OCI-LY3 (cell line): ENCODE measurements at regions not wholly inside any gene's neighbourhood (a gene's known extent, or its start where the extent isn't known, plus 50 kb on each side); places are given as distances from the start of the nearest gene placed in this dataset.
A peak's percentile ranks its signal among the peaks of the same experiment; 100 is the strongest.
"Not testable (repeated sequence)": the region's sequence is repeated elsewhere in the genome, so short reads cannot be mapped to it uniquely, and the experiment has no call there.

Experiments used
- H2AFZ ChIP-seq: fragments of 200-600, 300-600 bp; shearing (Covaris generic); 2 replicates; pipeline ENCODE4 v1.6.0; 2014; ENCODE audit warnings: antibody characterized with exemption, low read depth, low read length
- H3K27ac ChIP-seq: fragments of 200-600, 300-600 bp; sonication (generic); 2 replicates; pipeline ENCODE4 v1.5.1; 2014; ENCODE audit warnings: mild to moderate bottlenecking, low read length, moderate library complexity, mixed read lengths
- H3K27me3 ChIP-seq: fragments of 200-600, 300-600 bp; sonication (generic); 2 replicates; pipeline ENCODE4 v1.6.1; 2014; ENCODE audit warnings: low read depth, low read length, mixed read lengths
- H3K36me3 ChIP-seq: fragments of 200-600, 300-600 bp; sonication (generic); replicated peaks from 2 replicates; pipeline ENCODE3; 2014; ENCODE audit warnings: low read depth, low read length, mixed read lengths
- H3K4me1 ChIP-seq: fragments of 300-600, 200-600 bp; sonication (generic); 2 replicates; pipeline ENCODE4 v1.6.1; 2014; ENCODE audit warnings: low read length, mixed read lengths
- H3K4me2 ChIP-seq: fragments of 200-600, 300-600 bp; sonication (generic); 2 replicates; pipeline ENCODE4 v1.6.1; 2014; ENCODE audit warnings: low read length, mixed read lengths
- H3K4me3 ChIP-seq: fragments of 300-600, 200-600 bp; sonication (generic); 2 replicates; pipeline ENCODE4 v1.5.1; 2014; ENCODE audit warnings: antibody characterized with exemption, mild to moderate bottlenecking, low read length, moderate library complexity
- H3K79me2 ChIP-seq: fragments of 300-600, 200-600 bp; shearing (Covaris generic); 2 replicates; pipeline ENCODE4 v1.6.1; 2014; ENCODE audit warnings: mild to moderate bottlenecking, low read length, mixed read lengths
- H3K9ac ChIP-seq: fragments of 300-600, 200-600 bp; shearing (Covaris generic); 2 replicates; pipeline ENCODE4 v1.6.0; 2014; ENCODE audit warnings: mild to moderate bottlenecking, low read length, moderate library complexity
- H3K9me3 ChIP-seq: fragments of 200-600, 300-600 bp; shearing (Covaris generic); 2 replicates; pipeline ENCODE4 v1.6.1; 2014; ENCODE audit warnings: low read length, mixed read lengths; ENCODE audit not compliant: insufficient read depth
- H4K20me1 ChIP-seq: fragments of 200-600, 300-600 bp; sonication (generic); 2 replicates; pipeline ENCODE4 v1.6.1; 2016; ENCODE audit warnings: low read length, mixed read lengths; ENCODE audit not compliant: insufficient read depth
- EZH2phosphoT487 ChIP-seq: fragments of 200-600 bp; shearing (Covaris generic); IDR thresholded peaks from 2 replicates; pipeline ENCODE4 v1.6.1; 2018; ENCODE audit warnings: antibody characterized with exemption, mixed run types, low read depth
- TF ChIP-seq, protein P1 (sequence below): fragments of 200-600, 300-600 bp; sonication (generic); IDR thresholded peaks from 2 replicates; pipeline ENCODE4 v1.5.1; 2014; ENCODE audit warnings: antibody characterized with exemption, low read length, low read depth

DNA sequence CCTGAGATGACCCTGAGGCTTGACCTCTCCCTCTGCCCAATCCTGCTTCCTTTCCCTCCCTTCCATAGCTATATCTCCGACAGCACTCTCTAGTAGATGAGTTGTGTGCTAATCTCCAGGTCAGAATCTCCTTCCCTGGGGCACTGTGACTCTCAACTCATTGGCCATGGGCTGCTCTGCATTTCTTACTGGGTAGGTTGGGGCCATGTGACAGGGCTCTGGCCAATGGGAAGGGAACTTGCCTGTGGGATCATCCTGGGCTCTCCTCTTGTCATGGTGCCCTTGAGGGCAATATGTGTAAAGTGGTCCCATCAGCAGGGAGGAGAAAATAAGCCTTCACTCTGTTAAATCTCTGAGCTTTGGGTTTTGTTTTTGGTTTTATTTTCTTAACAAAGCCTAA is 80.1 kb upstream of the ANKRD1 start:
- H3K4me2 ChIP-seq, result peak overlapping the region; percentile 79
- peaks cover 77% of the 10 kb centered on the region for H3K4me1 ChIP-seq
- no peaks in the 10 kb centered on the region for H3K79me2 ChIP-seq
- no peaks in the 10 kb centered on the region for H3K27me3 ChIP-seq
- peaks cover 20% of the 10 kb centered on the region for H3K36me3 ChIP-seq
- no peak overlapping the region for H3K4me3 ChIP-seq
- peak overlapping the region; percentile 87 for H3K9ac ChIP-seq
- H4K20me1 ChIP-seq, result no peaks in the 10 kb centered on the region
- H2AFZ ChIP-seq, result no peak overlapping the region
- peak overlapping the region; percentile 100 for H3K27ac ChIP-seq
- H3K9me3 ChIP-seq, result no peaks in the 10 kb centered on the region
- TF ChIP-seq, protein P1, sequence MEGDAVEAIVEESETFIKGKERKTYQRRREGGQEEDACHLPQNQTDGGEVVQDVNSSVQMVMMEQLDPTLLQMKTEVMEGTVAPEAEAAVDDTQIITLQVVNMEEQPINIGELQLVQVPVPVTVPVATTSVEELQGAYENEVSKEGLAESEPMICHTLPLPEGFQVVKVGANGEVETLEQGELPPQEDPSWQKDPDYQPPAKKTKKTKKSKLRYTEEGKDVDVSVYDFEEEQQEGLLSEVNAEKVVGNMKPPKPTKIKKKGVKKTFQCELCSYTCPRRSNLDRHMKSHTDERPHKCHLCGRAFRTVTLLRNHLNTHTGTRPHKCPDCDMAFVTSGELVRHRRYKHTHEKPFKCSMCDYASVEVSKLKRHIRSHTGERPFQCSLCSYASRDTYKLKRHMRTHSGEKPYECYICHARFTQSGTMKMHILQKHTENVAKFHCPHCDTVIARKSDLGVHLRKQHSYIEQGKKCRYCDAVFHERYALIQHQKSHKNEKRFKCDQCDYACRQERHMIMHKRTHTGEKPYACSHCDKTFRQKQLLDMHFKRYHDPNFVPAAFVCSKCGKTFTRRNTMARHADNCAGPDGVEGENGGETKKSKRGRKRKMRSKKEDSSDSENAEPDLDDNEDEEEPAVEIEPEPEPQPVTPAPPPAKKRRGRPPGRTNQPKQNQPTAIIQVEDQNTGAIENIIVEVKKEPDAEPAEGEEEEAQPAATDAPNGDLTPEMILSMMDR, result no peak
- TF ChIP-seq EZH2phosphoT487, result no peak

GRCh38 chr10:91002656-91003055 is 81.8 kb upstream of the ANKRD1 start:
- peaks cover 17% of the 10 kb centered on the region for H3K36me3 ChIP-seq
- no peak overlapping the region for H2AFZ ChIP-seq
- no peak overlapping the region for H3K9ac ChIP-seq
- no peaks in the 10 kb centered on the region for H3K79me2 ChIP-seq
- H4K20me1 ChIP-seq, result no peaks in the 10 kb centered on the region
- TF ChIP-seq, protein P1, result no peak
- no peak for TF ChIP-seq EZH2phosphoT487
- no peaks in the 10 kb centered on the region for H3K27me3 ChIP-seq
- H3K27ac ChIP-seq, result peak overlapping the region; percentile 100
- peaks cover 89% of the 10 kb centered on the region for H3K4me1 ChIP-seq
- no peak overlapping the region for H3K4me3 ChIP-seq
- H3K4me2 ChIP-seq, result no peak overlapping the region
- no peaks in the 10 kb centered on the region for H3K9me3 ChIP-seq

DNA sequence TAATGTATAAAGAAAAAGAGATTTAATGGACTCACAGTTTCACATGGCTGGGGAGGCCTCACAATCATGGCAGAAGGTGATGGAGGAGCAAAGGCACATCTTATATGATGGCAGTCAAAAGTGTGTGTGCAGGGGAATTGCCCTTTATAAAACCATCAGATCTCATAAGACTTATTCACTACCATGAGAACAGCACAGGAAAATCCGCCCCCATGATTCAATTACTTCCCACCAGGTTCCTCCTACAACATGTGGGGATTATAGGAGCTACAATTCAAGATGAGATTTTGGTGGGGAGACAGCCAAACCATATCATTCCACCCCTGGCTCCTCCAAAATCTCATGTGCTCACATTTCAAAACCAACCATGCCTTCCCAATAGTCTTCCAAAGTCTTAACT is 82.5 kb upstream of the ANKRD1 start:
- H3K4me2 ChIP-seq, H3K9ac ChIP-seq, H3K4me3 ChIP-seq, H3K9me3 ChIP-seq, H4K20me1 ChIP-seq, H3K79me2 ChIP-seq, H3K27me3 ChIP-seq, H2AFZ ChIP-seq, H3K36me3 ChIP-seq: not testable (repeated sequence)
- H3K27ac ChIP-seq, result peak overlapping the region; percentile 100; the same call in 1 of the 2 replicates
- peaks cover 89% of the 10 kb centered on the region for H3K4me1 ChIP-seq

DNA sequence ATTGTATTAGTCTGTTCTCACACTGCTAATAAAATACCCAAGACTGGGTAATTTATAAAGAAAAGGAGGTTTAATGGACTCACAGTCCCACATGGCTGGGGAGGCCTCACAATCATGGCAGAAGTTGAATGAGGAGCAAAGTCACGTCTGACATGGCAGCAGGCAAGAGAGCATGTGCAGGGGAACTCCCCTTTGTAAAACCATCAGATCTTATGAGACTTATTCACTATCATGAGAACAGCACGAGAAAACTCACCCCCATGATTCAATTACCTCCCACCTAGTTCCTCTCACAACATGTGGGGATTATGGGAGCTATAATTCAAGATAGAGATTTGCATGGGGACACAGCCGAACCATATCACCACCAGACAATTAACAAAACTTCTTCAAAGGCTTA is 84.4 kb upstream of the ANKRD1 start:
- H2AFZ ChIP-seq, H3K4me3 ChIP-seq, H4K20me1 ChIP-seq: not testable (repeated sequence)

GRCh38 chr10:91006001-91006751 is 85.3 kb upstream of the ANKRD1 start:
- H3K4me3 ChIP-seq, result peak overlapping the region; percentile 48
- TF ChIP-seq, protein P1, result peak; percentile 83
- no peak for TF ChIP-seq EZH2phosphoT487
- no peaks in the 10 kb centered on the region for H4K20me1 ChIP-seq
- H3K4me1 ChIP-seq, result peaks cover 86% of the 10 kb centered on the region
- no peaks in the 10 kb centered on the region for H3K27me3 ChIP-seq
- H3K9ac ChIP-seq, result peak overlapping the region; percentile 87
- H3K36me3 ChIP-seq, result peaks cover 9% of the 10 kb centered on the region
- H3K4me2 ChIP-seq, result peak overlapping the region; percentile 85
- no peaks in the 10 kb centered on the region for H3K79me2 ChIP-seq
- peak overlapping the region; percentile 99 for H3K27ac ChIP-seq
- H2AFZ ChIP-seq, result no peak overlapping the region
- no peaks in the 10 kb centered on the region for H3K9me3 ChIP-seq

More for the DNA sequence above, 84.4 kb upstream of the ANKRD1 start:
- not testable (repeated sequence) for H3K36me3 ChIP-seq, H3K27me3 ChIP-seq, H3K9me3 ChIP-seq, H3K79me2 ChIP-seq
- Histone ChIP-seq H3K9ac (peak overlapping the region; percentile 55; the same call in 1 of the 2 replicates), H3K27ac (peak overlapping the region; percentile 99), H3K4me1 (peaks cover 90% of the 10 kb centered on the region), H3K4me2 (peak overlapping the region; percentile 13; the same call in 1 of the 2 replicates)
